GM12878 (cell line): ENCODE measurements at regions not wholly inside any gene's neighbourhood (a gene's known extent, or its start where the extent isn't known, plus 50 kb on each side); places are given as distances from the start of the nearest gene placed in this dataset.

ENCODE experiments used
- CBFB ChIP-seq: IDR thresholded peaks from 2 replicates; pipeline ENCODE4 v1.6.1; 2016; ENCODE audit warnings: antibody characterized with exemption, low read depth
- CTCF ChIP-seq, 3 experiments: IDR thresholded peaks in 2 of 3; conservative IDR thresholded peaks in 1 of 3; 2 replicates each; pipeline ENCODE4 v1.5.1; 2011; ENCODE audit warnings: low read depth in 3 of 3, low read length in 3 of 3, mild to moderate bottlenecking in 3 of 3, control low read depth in 2 of 3, moderate library complexity in 2 of 3, inconsistent platforms in 1 of 3, mixed read lengths in 1 of 3; ENCODE audit not compliant: control insufficient read depth in 2 of 3, insufficient read depth in 1 of 3; ENCODE audit errors: extremely low read depth in 1 of 3
- MYC ChIP-seq: IDR thresholded peaks from 2 replicates; pipeline ENCODE4 v1.6.1; 2011; ENCODE audit warnings: mild to moderate bottlenecking, low read length, moderate library complexity, inconsistent platforms; ENCODE audit not compliant: insufficient read depth, insufficient replicate concordance, insufficient read length, severe bottlenecking
- POLR2A ChIP-seq: IDR thresholded peaks from 2 replicates; pipeline ENCODE4 v1.6.1; 2011; ENCODE audit warnings: low read depth, mild to moderate bottlenecking, low read length
- RCOR1 ChIP-seq: conservative IDR thresholded peaks from 2 replicates; pipeline ENCODE4 v1.6.1; 2012; ENCODE audit warnings: low read depth, low read length, improper control_type of control experiment
- REST ChIP-seq: IDR thresholded peaks from 2 replicates; pipeline ENCODE4 v1.6.1; 2012; ENCODE audit warnings: mild to moderate bottlenecking, low read depth, low read length
- USF2 ChIP-seq: IDR thresholded peaks from 2 replicates; pipeline ENCODE4 v1.6.1; 2011; ENCODE audit warnings: low read depth, low read length, improper control_type of control experiment, borderline replicate concordance

GRCh38 chr7:85510287-85510686 lies 323.4 kb upstream of the SEMA3D start:
- TF ChIP-seq RCOR1 = no peak
- no peak for TF ChIP-seq MYC
- no peak for TF ChIP-seq USF2
- TF ChIP-seq CBFB = no peak
- no peak for TF ChIP-seq REST
- no peak for TF ChIP-seq POLR2A
- no peak for TF ChIP-seq CTCF (IDR thresholded peaks at IDR 0.05 in 2 of 3, conservative IDR thresholded peaks at IDR 0.05 in 1 of 3; ENCODE audit: control insufficient read depth in 2 of 3, extremely low read depth in 1 of 3, insufficient read depth in 1 of 3, low read depth in 3 of 3, low read length in 3 of 3)
